ENCODE measurements at regions not wholly inside any gene's neighbourhood (a gene's known extent, or its start where the extent isn't known, plus 50 kb on each side); places are given as distances from the start of the nearest gene placed in this dataset.

DNA sequence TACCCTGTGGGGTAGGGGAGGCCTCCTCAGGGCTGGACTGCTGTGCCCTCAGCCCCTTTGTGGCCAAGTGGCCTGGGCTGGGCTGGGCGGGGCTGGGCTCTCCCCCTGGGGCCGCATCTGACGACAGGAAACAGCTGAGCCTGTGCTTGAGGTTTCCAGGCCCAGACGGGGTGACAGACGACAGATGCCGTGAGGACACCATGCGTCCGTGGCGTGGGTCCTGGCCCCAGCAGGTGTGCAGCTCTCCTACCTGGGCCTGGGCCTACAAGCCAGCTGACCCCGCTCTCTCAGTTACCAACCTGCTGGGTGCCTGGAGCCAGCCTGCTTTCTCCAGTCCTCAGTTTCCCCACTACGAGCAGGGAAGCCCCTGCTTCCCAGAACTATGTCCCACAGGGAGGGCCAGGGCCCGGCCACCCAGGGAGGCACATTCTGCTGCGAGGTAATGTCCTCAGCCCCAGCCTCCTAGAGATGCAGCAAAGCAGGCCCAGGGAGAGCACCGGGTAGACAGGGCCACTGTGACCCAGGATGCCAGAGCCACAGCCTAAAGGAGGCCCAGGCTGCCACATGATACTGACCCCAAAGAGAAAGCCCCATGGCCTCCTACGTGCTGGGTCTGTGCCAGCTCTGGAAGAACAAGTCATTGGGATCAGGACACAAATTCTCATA lies 181.3 kb downstream of the IGLL1 start:
- WGBS, 2 donors, result 79 to 91% methylated on average over 7 to 13 of the region's 15 CpGs
- H3K27me3 ChIP-seq, result no peaks in the 10 kb centered on the region
- H3K9me3 ChIP-seq, result no peaks in the 10 kb centered on the region
- H3K4me1 ChIP-seq, result peaks cover 6% of the 10 kb centered on the region
- no peaks in the 10 kb centered on the region for H3K36me3 ChIP-seq (replicated peaks in 1 of 2; ENCODE audit: insufficient read depth in 1 of 2, low read depth in 2 of 2)
- no peak overlapping the region for H3K27ac ChIP-seq
- H3K4me3 ChIP-seq, result no peak overlapping the region
- TF ChIP-seq POLR2A (IDR thresholded peaks at IDR 0.05), result no peak
- TF ChIP-seq, protein P1, sequence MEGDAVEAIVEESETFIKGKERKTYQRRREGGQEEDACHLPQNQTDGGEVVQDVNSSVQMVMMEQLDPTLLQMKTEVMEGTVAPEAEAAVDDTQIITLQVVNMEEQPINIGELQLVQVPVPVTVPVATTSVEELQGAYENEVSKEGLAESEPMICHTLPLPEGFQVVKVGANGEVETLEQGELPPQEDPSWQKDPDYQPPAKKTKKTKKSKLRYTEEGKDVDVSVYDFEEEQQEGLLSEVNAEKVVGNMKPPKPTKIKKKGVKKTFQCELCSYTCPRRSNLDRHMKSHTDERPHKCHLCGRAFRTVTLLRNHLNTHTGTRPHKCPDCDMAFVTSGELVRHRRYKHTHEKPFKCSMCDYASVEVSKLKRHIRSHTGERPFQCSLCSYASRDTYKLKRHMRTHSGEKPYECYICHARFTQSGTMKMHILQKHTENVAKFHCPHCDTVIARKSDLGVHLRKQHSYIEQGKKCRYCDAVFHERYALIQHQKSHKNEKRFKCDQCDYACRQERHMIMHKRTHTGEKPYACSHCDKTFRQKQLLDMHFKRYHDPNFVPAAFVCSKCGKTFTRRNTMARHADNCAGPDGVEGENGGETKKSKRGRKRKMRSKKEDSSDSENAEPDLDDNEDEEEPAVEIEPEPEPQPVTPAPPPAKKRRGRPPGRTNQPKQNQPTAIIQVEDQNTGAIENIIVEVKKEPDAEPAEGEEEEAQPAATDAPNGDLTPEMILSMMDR (IDR thresholded peaks at IDR 0.05), result no peak
- intact Hi-C loops (cut with DNase I), result no loop called here
- DNase-seq (no peak), ATAC-seq (no peak)

DNA sequence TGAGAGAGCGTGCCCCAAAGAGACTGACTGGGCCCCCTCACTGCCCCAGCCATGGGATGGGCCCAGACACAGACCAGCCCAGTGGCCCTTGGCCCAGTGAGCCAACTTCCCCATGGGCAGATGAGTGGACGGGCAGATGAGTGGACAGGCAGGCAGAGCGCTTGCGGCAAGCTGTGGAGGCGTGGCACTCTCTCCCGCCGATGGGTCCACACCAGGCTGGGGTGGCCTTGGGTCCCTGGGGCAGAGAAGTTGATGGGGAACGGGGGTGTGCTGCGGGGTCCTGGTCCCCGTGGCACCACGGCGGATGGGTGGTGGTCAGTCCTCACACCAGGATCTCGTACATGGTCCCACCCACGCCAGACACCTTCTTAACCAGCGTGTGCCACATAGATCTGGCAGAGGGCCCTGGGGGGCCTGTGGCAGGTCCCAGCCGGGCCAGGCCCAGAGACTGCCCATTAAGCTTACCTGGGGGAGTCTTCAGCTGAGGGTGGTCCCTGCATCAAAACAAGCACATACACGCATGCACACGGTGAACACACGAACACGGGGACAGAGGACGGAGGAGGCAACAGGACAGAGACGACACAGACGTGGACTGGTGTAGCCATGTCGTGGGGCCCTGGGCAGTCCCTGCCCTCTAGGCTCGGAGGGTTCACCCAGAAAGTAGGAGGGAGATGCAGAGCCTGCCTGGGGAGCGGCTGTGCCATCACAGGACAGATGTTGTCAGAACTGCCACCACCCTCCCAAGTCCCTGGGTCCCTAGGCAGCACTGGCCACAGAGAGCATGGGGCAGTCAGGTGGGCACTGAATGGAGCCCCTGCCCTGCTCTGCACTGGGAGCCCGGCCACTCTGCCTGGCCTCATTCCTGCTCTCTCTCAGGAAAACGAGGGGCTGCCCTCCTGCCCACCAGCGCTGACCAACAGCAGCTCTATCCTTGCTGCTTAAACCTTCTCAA lies 182.2 kb downstream of the IGLL1 start:
- H3K9me3 ChIP-seq, result no peaks in the 10 kb centered on the region
- H3K27me3 ChIP-seq, result no peaks in the 10 kb centered on the region
- H3K4me1 ChIP-seq, result peaks cover 6% of the 10 kb centered on the region
- ATAC-seq (no peak), DNase-seq (no peak)
- H3K27ac ChIP-seq, result no peak overlapping the region
- H3K36me3 ChIP-seq (replicated peaks in 1 of 2; ENCODE audit: insufficient read depth in 1 of 2, low read depth in 2 of 2), result no peaks in the 10 kb centered on the region
- no peak overlapping the region for H3K4me3 ChIP-seq
- 84 to 85% methylated on average over 12 to 24 of the region's 29 CpGs for WGBS, 2 donors
- no peak for TF ChIP-seq POLR2A (IDR thresholded peaks at IDR 0.05)
- TF ChIP-seq, protein P1 (IDR thresholded peaks at IDR 0.05), result no peak
- intact Hi-C loops (cut with DNase I), result no loop called here

DNA sequence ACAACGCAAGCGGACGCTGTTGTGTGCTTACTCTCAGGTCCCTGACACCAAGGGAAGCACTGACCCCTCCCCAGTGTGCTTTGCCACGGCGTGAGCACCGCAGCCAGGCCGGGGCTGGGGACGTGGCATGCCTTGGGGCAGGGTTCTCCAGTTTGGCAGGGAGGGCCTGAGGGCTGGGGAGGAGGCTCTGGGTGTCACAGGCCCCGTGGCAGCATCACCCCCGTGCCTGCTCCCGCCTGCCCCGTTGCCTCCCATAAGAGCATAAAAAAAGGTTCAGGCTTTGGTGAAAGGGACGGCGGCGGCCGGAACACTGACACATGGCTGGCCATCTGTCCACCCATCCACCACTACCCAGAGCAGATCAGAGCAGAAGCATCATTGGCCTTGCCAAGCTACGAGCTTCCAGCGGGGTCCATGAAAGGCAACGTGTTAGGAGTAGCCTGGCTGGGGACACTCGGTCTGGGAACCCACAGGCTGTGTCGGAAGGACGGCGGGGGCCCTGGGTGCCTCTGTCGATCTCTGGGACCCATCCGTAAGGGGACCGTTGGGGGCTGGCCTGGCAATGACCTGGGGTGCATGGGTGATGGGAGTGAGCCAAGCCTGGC lies 183.0 kb downstream of the IGLL1 start:
- ATAC-seq, result no peak

DNA sequence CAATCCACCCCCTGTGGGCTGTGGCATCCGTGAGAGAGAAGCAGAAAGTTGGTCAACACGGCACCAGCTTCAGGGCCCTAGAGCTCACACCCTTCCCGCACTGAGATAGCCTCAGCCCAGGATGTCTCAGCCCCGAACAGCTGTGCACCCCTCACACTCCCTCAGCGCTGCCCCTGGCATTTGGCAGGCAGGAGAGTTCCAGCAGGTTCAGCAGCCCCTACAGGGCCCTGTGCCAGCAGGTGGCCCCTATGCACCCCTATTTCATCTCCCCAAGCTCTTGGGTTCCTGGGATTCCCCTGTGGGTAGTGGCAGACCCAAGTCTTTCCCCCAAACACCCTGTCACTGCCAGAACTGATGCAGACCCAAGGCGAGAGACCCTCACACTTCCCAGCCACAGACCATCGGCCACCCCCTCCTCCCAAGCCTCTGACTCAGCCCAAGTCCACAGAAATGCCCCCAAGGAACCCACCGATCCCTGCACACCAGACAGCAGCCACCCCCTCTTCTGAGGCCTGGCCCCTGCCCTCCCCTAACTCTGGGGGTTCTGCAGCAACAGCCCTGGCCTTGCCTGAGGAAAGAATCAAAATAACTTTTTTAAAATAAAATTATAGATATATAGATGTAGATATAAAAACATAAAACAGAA lies 183.6 kb downstream of the IGLL1 start:
- no peak for ATAC-seq
- intact Hi-C loops (cut with DNase I), result no loop called here
- H3K4me3 ChIP-seq, result no peak overlapping the region
- no peaks in the 10 kb centered on the region for H3K9me3 ChIP-seq
- no peaks in the 10 kb centered on the region for H3K36me3 ChIP-seq (replicated peaks in 1 of 2; ENCODE audit: insufficient read depth in 1 of 2, low read depth in 2 of 2)
- no peaks in the 10 kb centered on the region for H3K27me3 ChIP-seq
- no peaks in the 10 kb centered on the region for H3K4me1 ChIP-seq
- TF ChIP-seq POLR2A (IDR thresholded peaks at IDR 0.05), result no peak
- TF ChIP-seq, protein P1 (IDR thresholded peaks at IDR 0.05), result no peak
- no peak for DNase-seq
- WGBS, 2 donors, result 68 to 72% methylated on average over 5 to 8 of the region's 8 CpGs
- H3K27ac ChIP-seq, result no peak overlapping the region

More for the DNA sequence above, 183.0 kb downstream of the IGLL1 start:
- intact Hi-C loops (cut with DNase I), result no loop called here
- Histone ChIP-seq H3K27me3 (no peaks in the 10 kb centered on the region), H3K4me1 (peaks cover 3% of the 10 kb centered on the region), H3K27ac (no peak overlapping the region), H3K9me3 (no peaks in the 10 kb centered on the region), H3K4me3 (no peak overlapping the region), H3K36me3 (replicated peaks in 1 of 2; ENCODE audit: insufficient read depth in 1 of 2, low read depth in 2 of 2) (no peaks in the 10 kb centered on the region)
- WGBS, 2 donors, result 81% methylated on average over 26 of the region's 26 CpGs
- TF ChIP-seq POLR2A (IDR thresholded peaks at IDR 0.05), result no peak
- TF ChIP-seq, protein P1 (IDR thresholded peaks at IDR 0.05), result no peak
- no peak for DNase-seq

All from body of pancreas (tissue), 4 donors.